ENCODE measurements at regions not wholly inside any gene's neighbourhood (a gene's known extent, or its start where the extent isn't known, plus 50 kb on each side); places are given as distances from the start of the nearest gene placed in this dataset.

GRCh38 chr20:25984933-25985332 lies 288.3 kb upstream of the ZNF337 start:
- TF ChIP-seq CTCF (IDR thresholded peaks at IDR 0.05): no peak
- no peak for TF ChIP-seq EP300 (IDR thresholded peaks at IDR 0.05)

Data from esophagus muscularis mucosa (tissue), 3 donors.